ENCODE measurements at regions not wholly inside any gene's neighbourhood (a gene's known extent, or its start where the extent isn't known, plus 50 kb on each side); places are given as distances from the start of the nearest gene placed in this dataset.

DNA sequence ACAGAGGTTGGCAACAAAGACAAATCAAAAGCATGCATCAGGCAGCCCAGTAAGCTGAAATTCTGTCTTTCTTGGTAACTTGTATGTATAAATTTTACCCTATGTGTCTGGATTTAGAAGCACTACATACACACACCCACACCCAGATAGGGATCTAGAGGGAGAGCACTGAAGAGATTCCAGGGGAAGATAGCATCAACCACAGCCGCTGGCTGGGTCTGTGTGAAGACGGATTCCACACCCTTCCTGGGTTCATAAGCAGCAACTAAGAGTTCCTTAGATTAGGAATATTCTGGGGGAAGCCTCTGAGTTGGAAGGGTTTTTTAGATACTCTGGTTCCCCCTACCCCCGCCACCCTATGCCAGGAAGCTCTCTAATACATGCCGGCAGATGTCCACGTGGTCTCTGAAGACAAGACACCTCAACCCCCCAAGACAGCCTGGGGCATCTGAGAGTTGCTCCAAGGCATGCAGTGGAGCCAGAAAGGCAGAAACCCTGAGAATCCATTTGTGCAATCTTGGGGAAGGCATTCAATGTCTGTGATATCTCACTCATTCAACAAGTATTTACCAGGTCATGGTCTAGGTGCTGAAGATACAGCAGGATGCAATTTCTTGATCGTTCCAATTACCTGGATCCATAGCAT lies 86.4 kb downstream of the NOG start:
- Mint-ChIP-seq H3K4me3 (ENCODE audit: low read depth, unreplicated experiment) (no peak overlapping the region), H3K9me3 (ENCODE audit: low read depth, unreplicated experiment) (no peaks in the 10 kb centered on the region), H3K36me3 (ENCODE audit: insufficient read depth, unreplicated experiment) (no peaks in the 10 kb centered on the region), H3K27me3 (ENCODE audit: unreplicated experiment) (no peaks in the 10 kb centered on the region), H3K27ac (ENCODE audit: unreplicated experiment) (no peak overlapping the region), H3K4me1 (ENCODE audit: low read depth, unreplicated experiment) (peaks cover 30% of the 10 kb centered on the region)
- intact Hi-C loops (cut with micrococcal nuclease; ENCODE audit: unreplicated experiment), result no loop called here
- TF ChIP-seq, protein P1, sequence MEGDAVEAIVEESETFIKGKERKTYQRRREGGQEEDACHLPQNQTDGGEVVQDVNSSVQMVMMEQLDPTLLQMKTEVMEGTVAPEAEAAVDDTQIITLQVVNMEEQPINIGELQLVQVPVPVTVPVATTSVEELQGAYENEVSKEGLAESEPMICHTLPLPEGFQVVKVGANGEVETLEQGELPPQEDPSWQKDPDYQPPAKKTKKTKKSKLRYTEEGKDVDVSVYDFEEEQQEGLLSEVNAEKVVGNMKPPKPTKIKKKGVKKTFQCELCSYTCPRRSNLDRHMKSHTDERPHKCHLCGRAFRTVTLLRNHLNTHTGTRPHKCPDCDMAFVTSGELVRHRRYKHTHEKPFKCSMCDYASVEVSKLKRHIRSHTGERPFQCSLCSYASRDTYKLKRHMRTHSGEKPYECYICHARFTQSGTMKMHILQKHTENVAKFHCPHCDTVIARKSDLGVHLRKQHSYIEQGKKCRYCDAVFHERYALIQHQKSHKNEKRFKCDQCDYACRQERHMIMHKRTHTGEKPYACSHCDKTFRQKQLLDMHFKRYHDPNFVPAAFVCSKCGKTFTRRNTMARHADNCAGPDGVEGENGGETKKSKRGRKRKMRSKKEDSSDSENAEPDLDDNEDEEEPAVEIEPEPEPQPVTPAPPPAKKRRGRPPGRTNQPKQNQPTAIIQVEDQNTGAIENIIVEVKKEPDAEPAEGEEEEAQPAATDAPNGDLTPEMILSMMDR (IDR thresholded peaks at IDR 0.05; ENCODE audit: unreplicated experiment), result no peak
- CTCF ChIA-PET, result interaction anchor here (0.6 kb wide), 1 partner anchor 20 kb away, joined by 3 read pairs; no protein-coding TSS in a partner anchor
- BruUV-seq (replicated peaks), result no TSS peak
- DNase-seq, result no peak

DNA sequence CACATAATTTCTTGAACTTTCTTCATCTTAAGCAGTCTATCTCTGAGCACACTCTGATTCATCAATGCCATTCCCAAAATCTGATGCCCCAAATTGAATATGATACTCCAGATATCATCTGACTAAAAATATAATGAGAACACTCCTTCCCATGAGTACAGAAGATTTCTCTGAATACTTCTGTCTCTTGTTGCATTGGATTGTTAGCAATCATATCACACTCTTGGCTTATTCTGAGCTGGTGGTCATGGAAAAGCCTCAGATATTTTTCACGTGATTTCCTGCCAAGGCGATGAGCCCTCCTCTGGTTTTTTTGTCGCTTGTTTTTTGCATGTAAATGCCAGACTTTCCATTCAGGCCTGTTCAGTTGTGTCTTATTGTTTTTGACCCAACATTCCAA lies 87.2 kb downstream of the NOG start:
- no peaks in the 10 kb centered on the region for H3K36me3 Mint-ChIP-seq (ENCODE audit: insufficient read depth, unreplicated experiment)
- intact Hi-C loops (cut with micrococcal nuclease; ENCODE audit: unreplicated experiment), result no loop called here
- no peak overlapping the region for H3K27ac Mint-ChIP-seq (ENCODE audit: unreplicated experiment)
- TF ChIP-seq, protein P1 (IDR thresholded peaks at IDR 0.05; ENCODE audit: unreplicated experiment), result no peak
- H3K27me3 Mint-ChIP-seq (ENCODE audit: unreplicated experiment), result no peaks in the 10 kb centered on the region
- no peaks in the 10 kb centered on the region for H3K9me3 Mint-ChIP-seq (ENCODE audit: low read depth, unreplicated experiment)
- DNase-seq, result no peak
- BruUV-seq (replicated peaks), result no TSS peak
- H3K4me3 Mint-ChIP-seq (ENCODE audit: low read depth, unreplicated experiment), result no peak overlapping the region
- peaks cover 25% of the 10 kb centered on the region for H3K4me1 Mint-ChIP-seq (ENCODE audit: low read depth, unreplicated experiment)
- CTCF ChIA-PET, result interaction anchor here (0.6 kb wide), 1 partner anchor 19 kb away, joined by 3 read pairs; no protein-coding TSS in a partner anchor

DNA sequence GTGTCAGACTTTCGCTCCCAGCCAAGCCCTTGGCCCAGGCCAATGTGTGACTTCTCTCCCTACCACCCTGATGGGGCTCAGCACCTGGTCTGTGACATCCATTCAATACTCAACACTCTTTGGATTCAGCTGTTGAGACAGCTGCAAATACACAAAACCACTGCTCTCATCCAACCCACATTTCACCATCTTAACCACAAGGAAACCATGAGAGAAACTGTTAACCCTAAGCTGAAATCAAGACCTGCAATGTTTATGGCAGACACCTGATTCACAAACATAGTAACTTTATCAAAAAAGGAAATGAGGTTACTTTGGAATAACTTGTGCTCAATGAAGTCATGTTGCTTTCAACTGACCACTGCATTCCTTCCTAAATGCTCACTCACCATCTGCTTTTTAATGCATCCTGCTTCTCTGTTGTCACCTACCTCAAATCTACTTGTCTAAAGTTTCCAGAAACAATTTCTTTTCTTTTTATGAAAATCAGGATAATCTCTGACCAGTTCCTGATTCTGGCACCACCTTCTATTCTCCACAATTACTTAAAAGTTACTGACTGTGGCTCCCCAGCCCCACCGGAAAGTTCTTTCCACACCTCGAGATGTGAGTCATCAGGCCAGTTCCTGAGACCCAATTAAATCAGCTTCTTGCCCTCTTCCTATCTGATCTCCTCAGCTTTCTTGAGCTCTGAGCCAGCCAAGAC lies 88.2 kb downstream of the NOG start:
- Mint-ChIP-seq H3K27ac (ENCODE audit: unreplicated experiment) (no peak overlapping the region), H3K4me3 (ENCODE audit: low read depth, unreplicated experiment) (no peak overlapping the region), H3K27me3 (ENCODE audit: unreplicated experiment) (no peaks in the 10 kb centered on the region), H3K36me3 (ENCODE audit: insufficient read depth, unreplicated experiment) (no peaks in the 10 kb centered on the region), H3K9me3 (ENCODE audit: low read depth, unreplicated experiment) (no peaks in the 10 kb centered on the region), H3K4me1 (ENCODE audit: low read depth, unreplicated experiment) (peaks cover 25% of the 10 kb centered on the region)
- peak; percentile 32 for DNase-seq
- CTCF ChIA-PET, result interaction anchor here (0.7 to 1.9 kb wide), 3 partner anchors 17 to 562 kb away, joined by 3 to 11 read pairs (median 3); no protein-coding TSS in a partner anchor
- intact Hi-C loops (cut with micrococcal nuclease; ENCODE audit: unreplicated experiment), result no loop called here
- TF ChIP-seq, protein P1 (IDR thresholded peaks at IDR 0.05; ENCODE audit: unreplicated experiment), result no peak
- no TSS peak for BruUV-seq (replicated peaks)

DNA sequence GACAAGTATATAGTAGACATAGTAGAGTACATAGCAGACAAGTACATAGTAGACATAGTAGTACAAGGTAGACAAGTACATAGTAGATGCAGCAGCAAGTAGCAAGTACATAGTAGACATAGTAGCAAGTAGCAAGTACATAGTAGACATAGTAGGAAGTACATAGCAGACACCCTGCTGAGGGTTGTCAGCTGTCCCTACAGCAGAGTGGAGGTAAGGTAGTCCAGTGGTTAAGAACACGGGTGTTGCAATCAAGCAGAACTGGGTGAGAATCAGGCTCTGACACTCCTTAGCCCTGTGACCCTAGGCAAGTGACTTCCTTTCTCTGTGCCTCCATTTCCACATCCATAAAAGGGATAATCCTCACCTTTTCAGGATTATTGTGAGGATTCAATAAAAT lies 94.7 kb downstream of the NOG start:
- intact Hi-C loops (cut with micrococcal nuclease; ENCODE audit: unreplicated experiment), result no loop called here
- no TSS peak for BruUV-seq (replicated peaks)
- no peak for DNase-seq
- Mint-ChIP-seq H3K27me3 (ENCODE audit: unreplicated experiment) (no peaks in the 10 kb centered on the region), H3K9me3 (ENCODE audit: low read depth, unreplicated experiment) (no peaks in the 10 kb centered on the region), H3K4me1 (ENCODE audit: low read depth, unreplicated experiment) (peaks cover 8% of the 10 kb centered on the region), H3K27ac (ENCODE audit: unreplicated experiment) (no peak overlapping the region), H3K36me3 (ENCODE audit: insufficient read depth, unreplicated experiment) (no peaks in the 10 kb centered on the region), H3K4me3 (ENCODE audit: low read depth, unreplicated experiment) (no peak overlapping the region)
- TF ChIP-seq, protein P1 (IDR thresholded peaks at IDR 0.05; ENCODE audit: unreplicated experiment), result no peak
- CTCF ChIA-PET, result no interaction called here
